ENCODE measurements at regions not wholly inside any gene's neighbourhood (a gene's known extent, or its start where the extent isn't known, plus 50 kb on each side); places are given as distances from the start of the nearest gene placed in this dataset.

DNA sequence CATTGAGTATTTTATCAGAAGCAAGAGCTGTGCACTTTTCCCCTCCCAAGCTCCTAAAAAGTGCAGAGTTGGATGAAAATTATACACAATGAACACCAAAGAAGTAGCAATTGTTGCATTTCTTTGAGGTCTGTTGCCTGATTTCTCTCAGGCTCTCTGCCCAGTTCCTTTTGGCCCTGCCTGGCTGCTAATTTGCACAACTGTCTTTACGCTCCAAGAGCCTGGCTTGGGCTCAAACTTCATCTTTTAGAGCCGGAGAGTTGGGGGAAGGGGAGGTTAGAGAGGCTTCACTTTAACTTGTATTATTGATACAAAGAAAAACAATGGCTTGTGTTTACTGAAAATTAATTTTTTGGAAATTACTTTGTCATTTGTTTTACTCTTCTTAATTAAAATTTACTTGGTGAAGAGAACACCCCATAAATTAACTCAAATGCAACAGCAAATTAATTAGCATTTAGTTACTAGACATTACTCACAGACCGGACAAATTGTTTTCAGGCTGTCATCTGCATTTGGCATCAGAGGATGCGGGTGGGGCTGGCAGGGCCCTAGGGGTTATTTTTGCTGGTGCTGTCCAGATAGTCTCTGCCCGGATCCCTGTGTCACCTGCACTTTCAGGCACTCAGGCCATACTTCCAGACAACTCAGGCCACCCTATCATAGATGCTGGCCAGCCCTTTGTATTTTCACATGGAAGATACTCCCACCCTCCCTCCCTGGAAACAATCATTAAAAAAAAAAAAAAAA lies 407.3 kb downstream of the NXPE2 start:
- DNase-seq: no peak

DNA sequence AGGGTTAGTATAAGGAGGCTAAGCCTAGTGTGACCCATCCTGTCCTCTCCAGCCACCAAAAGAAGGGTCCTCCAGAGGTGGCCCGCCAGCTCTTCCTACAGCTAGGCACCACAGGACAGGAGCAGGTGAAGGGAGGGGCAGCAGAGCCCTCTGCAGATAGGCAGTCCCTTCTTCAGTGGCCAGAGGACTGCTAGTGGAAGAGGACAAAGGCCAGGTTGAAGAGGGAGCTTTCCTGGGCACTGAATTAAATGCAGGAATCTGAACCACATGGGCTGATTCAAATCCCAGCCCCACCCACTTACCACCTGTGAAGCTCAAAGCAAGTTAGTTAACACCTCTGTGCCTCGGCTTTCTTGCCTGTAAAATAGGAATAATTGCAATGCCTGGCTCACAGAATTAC lies 409.5 kb downstream of the NXPE2 start:
- no peak for DNase-seq

GRCh38 chr11:115092516-115092915 lies 411.7 kb downstream of the CADM1 start:
- DNase-seq: no peak

GRCh38 chr11:115097796-115098408 lies 406.3 kb downstream of the CADM1 start:
- DNase-seq: no peak

DNA sequence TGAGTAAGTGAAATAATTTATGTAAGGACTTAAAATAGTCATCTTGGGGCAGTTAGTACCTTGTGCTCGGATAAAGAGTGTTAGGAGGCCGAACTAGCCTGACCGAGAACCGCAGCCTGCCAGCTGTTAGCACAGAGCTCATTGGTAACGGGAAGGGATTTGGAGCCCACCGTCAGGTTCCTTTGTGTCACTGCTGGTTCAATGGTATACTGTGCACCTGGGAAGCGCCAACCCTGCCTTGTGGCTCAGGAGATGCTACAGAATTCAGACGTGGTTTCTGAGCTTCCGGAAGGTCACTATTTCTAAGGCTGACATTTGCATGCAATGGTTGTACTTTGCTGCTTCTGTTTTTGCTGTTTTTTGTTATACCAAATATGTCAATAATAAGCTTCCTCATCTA lies 403.5 kb downstream of the CADM1 start:
- DNase-seq: no peak

DNA sequence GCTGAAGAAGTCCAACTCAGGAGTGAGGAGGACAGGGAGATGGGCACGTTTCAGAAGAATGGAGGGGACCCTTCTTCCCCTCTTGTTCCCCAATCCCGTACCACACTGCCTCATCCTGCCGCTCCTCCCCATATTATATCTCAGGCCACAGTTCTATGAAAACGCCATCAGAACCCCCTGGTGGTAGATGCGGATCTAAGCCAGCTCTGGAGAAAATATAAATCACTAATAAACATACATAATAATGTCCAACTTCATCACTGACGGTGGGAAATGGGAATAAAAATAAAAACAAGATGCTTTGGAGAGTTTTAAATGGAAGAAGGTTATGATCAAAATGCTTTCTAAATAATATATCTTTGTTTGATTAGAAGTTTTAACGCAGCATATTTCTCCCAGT lies 400.3 kb downstream of the CADM1 start:
- DNase-seq: no peak

DNA sequence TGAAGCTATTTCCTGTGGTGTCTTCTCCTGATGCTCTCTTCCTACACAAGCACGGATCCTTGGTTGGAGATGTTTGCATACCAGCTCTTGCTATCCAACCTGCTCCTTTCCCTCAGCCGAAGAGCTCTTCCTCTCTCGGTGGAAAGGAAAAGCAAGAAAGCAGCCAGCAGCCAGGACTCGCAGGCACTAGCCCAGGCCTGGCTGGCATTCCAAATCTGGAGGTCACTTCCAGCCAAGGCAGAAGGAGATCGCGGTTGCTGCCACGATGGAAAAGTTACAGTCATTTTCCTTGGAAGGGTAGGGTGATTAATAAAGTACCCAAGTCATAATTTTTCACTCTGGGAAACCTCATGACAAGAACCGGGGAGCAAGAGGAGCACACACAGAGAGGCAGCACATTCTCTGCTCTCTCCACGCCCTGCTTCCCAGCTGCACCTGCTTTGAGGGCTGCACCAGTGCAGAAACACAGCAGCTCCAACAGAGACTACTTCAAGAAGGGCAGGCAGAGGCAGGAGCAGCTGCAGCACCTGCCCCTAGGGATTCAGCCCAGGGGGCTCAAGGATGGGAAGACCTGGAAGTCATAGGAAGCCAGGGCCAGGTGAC lies 399.3 kb downstream of the CADM1 start:
- DNase-seq: no peak

DNA sequence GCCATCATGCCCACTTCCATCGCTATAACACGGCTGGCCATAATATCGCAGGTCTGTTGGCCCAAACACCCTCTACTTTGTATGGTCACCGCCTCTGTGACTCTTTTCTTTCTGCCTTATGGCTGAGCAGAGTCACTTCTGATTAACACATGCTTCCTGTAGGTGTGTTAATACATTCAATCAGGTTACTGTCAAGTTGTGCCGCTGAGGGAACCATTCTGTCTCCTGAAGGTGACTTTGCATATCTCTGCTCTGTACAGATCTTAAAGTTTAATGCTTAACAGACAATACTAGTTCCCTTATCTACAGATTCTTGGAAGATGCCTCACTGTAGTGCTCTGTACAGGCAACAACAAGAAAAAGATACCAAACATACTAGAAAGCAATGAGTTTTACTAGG lies 393.1 kb downstream of the CADM1 start:
- no peak for DNase-seq

GRCh38 chr11:115112754-115113153 lies 391.5 kb downstream of the CADM1 start:
- DNase-seq: no peak

DNA sequence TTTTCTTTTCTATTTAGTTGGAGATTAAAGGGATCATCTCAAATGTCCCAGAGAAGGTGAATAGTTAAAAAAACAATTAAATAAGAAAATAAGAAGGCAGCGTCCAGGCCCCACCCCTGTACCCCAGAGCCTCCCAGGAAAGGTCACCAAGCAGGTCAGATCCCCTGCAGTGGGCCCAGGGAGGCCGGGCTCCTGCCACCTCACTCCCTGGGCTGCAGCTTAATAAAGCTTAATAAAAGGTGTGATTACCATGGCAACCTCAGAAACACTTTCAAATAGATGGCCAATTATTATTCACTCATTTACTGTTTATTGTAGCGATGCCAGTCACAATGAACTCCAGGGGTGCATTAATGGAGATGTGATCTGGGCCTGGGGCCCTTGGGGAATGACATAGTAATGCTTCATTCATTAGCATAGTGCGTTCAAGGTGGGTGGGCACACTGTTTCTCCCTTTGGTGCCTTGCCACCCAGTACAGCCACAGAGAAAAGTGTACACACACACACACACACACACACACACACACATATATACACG lies 386.2 kb downstream of the CADM1 start:
- no peak for DNase-seq

- DNase-seq: no peak
Observed at GRCh38 chr11:115119146-115119545, 385.1 kb downstream of the CADM1 start.
